GM13977 (cell line): ENCODE measurements at regions not wholly inside any gene's neighbourhood (a gene's known extent, or its start where the extent isn't known, plus 50 kb on each side); places are given as distances from the start of the nearest gene placed in this dataset.

Source experiments
- DNase-seq: peaks from one replicate; pipeline ENCODE4 v3.0.0; 2012; ENCODE audit warnings: low spot score
- CTCF ChIP-seq: IDR thresholded peaks from 2 replicates; pipeline ENCODE4 v1.5.1; 2012; ENCODE audit warnings: mild to moderate bottlenecking, control low read depth; ENCODE audit not compliant: insufficient read depth; ENCODE audit errors: extremely low read depth, missing control alignments
- in situ Hi-C: fragments of 300-500 bp; cut with MboI; formaldehyde crosslinking; loops from one replicate; pipeline ENCODE4 v1.12.0; 2022; ENCODE audit warnings: low sequenced_read_pairs, low pct_unique_long_range_greater_than_20kb, mixed read lengths, inconsistent platforms; ENCODE audit not compliant: unreplicated experiment

DNA sequence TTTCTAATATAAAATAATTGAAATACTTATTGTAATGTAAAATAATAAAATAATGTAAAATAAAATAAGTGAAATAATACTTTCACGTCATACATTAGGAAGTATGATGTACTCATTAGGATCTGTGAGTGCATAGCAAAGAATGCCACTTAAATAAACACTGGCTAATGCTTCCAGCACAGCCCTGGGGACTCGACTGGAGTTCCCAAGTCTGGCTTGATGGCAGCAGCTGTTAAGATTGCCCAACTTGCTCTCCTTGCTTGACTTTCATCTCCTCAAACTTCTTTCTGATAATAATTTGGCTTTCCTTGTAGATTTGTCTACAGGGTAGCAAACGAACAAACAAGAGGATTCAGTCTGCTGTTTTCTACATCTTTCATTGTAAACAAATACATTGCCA is 191.9 kb downstream of the COG6 start:
- DNase-seq = no peak
- TF ChIP-seq CTCF = no peak
- in situ Hi-C loops = no loop called here

DNA sequence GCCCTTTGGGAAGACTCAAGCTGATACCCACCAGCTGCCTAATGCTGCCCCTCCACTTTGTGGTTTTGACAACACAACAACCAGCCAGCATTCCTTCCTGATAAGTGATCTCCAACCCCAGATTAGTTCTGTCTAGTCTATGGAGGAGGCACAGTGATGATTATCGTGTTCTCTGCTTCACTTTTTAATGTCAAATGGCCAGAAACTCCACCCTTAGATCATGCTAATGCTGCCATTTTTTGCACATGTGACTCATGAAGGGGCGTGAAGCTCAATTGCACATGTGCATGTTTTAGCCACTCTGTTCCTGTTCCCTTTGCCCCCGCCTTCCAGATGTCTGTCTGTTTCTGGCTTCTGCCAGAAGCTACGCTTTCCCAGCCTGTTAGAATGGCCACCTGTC is 199.8 kb downstream of the COG6 start:
- in situ Hi-C loops = no loop called here
- TF ChIP-seq CTCF = no peak
- no peak for DNase-seq

DNA sequence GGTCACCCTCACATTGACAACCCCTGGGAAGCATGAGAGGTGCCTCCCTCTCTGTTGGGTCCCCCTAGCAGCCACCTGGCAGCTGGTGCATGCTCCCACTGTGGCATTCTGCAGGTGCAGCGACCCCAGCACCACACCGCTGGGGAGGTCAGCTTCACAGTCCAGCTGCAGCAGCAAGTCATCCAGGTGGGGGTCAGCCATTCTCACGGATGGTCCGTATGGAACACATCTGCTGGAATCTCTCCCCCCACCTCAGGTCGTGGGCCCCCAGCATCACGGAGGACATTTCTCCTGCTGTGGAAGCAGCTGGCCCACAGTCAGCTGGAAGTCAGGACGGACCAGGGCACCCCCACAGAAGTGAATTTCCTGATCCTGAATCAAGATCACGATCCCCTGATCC is 201.3 kb downstream of the COG6 start:
- in situ Hi-C loops = no loop called here
- no peak for DNase-seq
- TF ChIP-seq CTCF = no peak

DNA sequence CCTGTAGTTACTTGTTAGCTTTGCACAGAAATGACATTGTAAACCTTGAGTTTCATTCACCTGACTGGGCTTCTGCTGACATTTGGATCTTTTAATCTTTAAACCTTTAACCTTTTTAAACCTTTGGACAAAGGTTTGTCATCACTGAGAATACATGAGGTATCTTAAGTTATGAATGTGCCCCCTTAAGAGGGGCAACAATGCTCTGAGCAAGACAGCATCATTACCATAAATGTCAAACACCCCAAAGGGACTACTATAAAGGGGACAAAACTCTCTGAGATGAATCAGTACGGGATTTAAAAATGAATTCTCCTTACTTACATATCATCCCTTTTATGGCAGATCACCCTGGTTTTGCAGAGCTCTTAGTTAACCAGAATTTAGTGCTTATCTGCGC is 203.3 kb downstream of the COG6 start:
- TF ChIP-seq CTCF = no peak
- no peak for DNase-seq
- in situ Hi-C loops = no loop called here

GRCh38 chr13:39859898-39860297 is 204.4 kb downstream of the COG6 start:
- TF ChIP-seq CTCF = no peak
- in situ Hi-C loops = no loop called here
- no peak for DNase-seq

- no peak for TF ChIP-seq CTCF
- DNase-seq = no peak
- in situ Hi-C loops = no loop called here
Measured at GRCh38 chr13:39862900-39863299, 207.4 kb downstream of the COG6 start.

DNA sequence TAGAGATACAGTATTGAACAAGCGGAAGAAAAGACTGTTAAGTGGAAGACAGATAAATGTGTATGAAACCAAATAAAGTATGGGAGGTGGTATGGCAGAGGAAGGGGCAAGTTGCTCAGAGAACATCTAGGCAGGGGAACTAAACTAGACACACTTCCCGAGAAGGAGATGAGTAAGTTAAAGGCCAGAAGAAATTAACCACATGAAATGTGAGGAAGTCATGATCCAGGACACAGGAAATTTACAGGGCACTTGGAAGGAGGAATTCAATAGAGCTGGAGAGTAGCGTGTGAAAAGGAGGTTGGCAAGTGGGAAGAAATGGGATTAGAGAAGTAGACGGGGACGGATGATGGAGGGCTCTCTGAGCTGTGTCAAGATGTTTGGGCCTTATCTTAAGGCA is 208.8 kb downstream of the COG6 start:
- no peak for TF ChIP-seq CTCF
- no peak for DNase-seq
- in situ Hi-C loops = no loop called here
